NCI-H1436 (cell line): ENCODE measurements at regions not wholly inside any gene's neighbourhood (a gene's known extent, or its start where the extent isn't known, plus 50 kb on each side); places are given as distances from the start of the nearest gene placed in this dataset.

Experiments
- DNase-seq: peaks from one replicate; lab custom pipeline; 2025; lab: John Stamatoyannopoulos, UW

DNA sequence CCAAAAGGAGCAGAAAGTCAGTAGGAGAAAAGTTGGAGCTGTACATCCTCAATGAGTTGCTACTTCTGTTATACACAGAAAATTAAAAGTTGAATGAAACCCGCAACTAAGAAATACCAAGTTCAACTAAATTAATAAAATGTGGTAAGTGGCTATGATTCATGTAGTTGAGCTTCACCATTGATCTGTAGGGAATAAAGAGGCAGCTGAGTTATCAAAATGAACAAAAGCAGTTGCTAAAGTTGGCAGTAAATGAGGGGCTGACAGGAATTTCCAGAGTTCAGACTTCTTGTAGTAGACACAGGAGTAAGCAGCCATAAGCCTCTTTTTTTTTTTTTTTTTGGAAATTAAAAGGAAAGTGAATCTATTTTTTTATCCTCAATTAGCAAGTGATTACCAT is 234.6 kb downstream of the POSTN start:
- DNase-seq: no peak

DNA sequence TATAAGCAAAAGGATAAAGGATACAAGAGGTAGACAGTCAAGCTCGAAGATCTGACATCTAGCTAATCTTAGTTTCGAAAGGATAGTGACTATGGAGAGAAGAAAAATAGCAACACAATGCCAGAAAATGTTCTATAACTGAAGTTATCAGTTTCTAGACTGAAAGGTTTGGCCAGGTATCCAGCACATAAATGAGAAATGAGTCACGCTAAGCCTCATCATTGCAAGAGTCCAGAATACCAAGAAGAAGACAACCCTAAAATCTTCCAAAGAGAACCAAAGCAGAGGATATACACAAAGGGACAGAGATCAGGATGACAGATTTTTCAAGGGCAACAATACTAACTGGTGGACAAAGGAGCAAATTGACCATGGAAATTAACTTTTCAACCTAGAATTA is 237.0 kb downstream of the POSTN start:
- no peak for DNase-seq

DNA sequence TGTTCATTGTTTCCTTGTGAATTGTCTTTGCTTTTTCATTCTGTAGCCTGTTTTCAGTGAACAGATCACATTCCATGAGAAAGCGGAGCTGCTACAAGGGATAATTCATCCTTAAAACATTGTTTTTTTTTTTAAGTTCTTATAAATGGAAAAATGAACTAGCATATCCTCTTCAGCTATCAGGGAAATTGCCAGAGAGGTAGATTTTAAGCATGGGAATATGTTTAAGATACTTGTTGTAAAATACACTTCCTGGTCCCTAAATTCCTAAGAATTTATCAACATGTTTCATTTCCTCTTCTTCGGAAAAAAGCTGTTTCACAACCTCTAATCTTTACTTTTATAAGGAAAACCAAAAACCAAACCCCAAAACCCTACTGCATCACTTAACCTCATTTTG is 238.0 kb downstream of the POSTN start:
- DNase-seq: no peak

DNA sequence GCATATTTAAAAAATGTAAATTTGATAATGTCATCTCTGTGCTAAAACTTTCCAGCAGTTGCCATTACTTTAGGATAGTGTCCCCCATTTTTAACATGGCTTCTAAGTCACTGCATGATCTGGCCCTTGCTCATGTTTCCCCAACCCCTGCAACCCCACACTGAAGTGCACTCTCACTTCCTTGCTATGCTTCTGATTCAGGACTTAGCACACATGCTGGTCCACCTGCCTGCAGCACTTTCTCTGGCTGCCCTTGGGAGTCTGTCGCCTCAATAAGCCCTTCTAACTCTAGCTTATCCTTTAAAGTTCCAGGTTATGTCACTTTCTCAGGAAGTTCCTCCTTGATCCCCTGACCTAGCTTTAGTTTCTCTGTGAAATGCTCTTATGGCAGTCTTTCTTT is 241.0 kb downstream of the POSTN start:
- no peak for DNase-seq

DNA sequence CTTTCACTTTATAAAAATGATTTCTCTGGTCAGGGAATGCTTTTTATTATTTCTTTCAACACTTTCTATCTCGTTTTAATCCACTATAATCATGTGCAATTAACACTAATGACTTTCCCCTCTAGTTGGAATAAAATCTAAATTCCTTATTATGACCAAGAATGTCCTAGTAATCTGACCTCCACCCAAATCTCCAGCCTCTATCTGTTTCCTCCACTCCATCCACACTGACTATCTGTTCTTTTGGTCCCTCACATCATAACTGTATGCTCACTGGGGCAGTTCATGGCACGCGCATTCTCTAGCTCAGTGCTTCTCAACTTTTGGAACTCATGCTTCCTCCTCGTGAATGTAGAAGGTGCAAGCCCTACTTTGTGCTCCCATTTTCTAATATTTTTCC is 244.7 kb downstream of the POSTN start:
- no peak for DNase-seq

DNA sequence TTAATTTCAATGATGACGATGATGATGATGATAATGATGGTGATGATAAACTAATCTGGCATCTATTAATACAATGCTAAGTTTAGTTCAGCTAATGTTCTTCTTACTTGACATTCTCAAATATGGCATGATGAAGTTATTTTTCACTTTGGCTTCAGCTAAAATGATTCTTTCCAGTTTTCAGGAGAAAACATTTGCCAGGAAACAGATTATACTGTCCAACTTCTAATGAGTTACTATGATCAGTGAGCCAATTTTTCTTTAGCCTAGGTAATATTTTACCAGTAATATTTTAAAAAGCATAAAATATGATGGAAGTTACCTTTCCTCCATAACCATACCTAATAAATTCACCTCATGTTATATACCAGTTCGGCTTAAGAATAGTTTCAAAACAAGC is 245.7 kb upstream of the CSNK1A1L start:
- no peak for DNase-seq

DNA sequence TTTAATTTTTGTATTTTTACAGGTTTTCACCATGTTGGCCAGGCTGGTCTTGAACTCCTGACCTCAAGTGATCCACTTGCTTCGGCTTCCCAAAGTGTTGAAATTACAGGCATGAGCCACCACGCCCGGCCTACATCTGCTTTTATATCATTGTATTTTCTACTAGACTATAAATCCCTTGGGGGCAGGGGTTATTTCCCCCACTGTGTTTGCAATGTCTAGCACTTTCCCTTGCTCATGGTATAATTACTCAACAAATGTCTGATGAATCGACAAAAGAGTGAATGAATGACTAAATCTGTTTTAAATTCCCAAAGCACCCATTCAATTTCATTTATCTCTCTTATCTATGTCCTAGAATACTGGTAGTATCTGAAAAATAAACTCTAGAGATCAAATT is 244.5 kb upstream of the CSNK1A1L start:
- no peak for DNase-seq

DNA sequence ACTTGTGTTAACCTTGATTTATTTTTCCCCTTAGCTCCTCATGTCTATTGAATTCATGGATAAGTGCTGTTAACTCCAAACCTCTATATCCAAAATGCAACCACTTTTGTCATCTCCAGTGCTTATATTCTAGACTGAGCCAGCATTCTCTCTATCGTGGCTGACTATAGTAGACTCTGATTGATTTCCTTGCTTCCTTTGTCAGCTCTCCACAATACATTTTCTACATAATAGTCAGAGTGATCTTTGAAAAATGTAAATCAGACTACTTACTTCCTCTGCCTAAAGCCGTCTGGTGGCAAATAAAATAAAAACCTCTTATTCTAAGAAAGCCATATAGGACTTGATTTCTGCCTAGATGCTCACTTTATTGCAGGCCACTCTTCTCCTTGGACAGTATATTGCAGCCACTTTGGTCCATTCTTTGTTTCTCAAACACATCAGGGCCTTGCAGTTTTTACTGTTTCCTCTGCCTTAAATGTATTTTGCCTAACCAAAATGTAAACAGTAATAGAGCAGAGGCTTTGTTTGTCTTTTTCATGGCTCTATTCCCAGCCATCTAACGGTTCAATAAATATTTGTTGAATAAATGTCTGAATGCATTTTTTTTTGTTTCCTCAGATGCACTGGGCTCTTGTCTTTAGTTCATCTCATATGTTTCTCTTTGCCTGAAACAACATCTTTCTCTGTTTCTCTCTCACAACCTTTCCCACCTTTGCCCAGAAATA is 243.6 kb upstream of the CSNK1A1L start:
- no peak for DNase-seq

DNA sequence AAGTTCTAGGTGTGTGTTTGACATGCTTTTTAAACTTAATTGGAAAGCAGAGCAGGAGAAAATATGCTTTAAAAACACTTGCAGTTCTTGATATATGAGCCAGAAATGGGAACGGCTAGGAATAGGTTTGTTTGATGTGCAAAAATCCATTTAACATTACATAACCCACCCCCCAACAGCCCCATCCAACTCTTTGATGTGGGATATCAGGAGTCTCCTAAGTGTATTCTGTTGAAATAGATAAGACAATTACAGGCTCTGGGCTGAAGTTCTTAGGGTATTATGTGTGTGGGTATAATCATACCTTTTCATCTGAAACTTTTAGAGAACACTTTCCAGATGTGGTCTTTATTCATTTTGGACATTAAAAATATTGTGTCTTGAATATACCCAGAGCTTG is 240.4 kb upstream of the CSNK1A1L start:
- no peak for DNase-seq

DNA sequence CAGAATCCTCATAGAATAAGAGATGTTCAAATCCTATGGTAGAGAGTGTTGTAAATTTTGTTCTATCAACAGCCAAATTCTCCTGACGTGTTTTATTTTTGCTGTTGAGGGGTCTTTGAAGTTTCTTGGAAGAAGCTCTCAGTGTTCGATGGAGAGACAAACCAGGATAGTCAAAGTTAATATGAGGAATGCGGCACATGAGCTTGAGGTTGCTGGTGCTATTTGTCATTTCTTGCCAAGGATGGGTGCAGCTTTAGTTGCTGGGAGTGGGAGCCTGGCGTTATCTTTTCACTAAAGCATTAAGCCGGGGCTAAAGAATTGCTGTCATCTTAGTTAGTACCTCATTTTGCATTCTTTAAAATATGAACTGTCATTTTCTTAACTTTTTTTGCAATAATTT is 239.9 kb upstream of the CSNK1A1L start:
- no peak for DNase-seq

DNA sequence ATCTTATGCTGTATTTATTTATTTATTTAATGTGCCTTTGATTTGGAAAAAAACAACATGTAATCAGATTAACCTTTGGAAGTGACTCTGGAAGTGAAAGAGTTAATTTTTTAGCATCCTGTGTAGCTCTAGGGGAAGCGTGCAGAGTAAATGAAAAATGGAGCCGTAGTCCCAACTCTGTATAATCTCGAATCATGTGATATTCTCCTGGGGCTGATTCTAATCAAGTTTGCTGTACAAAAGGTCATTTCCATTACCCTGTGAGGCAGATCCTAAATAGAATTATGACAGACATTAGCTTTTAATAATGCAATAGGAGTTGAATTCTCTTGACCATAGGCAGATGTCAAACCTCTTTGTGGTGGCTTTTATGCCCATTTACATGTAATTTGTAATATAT is 238.6 kb upstream of the CSNK1A1L start:
- DNase-seq: no peak

DNA sequence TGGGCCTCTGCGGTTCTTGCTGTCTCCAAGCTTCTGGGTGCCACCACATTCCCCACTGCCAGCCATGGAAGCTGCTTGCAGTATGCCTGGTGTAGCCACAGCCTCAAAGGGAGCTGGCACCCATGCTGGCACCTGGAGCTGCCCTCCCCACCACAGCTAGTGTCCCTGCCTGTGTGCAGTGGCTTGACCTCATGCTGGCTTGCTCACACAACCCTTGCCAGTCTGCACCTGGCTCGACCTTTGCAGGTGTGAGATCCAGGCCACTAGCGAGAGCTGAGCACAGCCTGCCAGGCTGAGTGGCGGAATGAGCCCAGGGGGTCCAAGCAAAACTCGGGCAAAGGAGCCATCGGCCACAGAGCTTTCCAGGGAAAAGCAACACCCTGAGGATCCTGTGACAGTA is 236.7 kb upstream of the CSNK1A1L start:
- no peak for DNase-seq

DNA sequence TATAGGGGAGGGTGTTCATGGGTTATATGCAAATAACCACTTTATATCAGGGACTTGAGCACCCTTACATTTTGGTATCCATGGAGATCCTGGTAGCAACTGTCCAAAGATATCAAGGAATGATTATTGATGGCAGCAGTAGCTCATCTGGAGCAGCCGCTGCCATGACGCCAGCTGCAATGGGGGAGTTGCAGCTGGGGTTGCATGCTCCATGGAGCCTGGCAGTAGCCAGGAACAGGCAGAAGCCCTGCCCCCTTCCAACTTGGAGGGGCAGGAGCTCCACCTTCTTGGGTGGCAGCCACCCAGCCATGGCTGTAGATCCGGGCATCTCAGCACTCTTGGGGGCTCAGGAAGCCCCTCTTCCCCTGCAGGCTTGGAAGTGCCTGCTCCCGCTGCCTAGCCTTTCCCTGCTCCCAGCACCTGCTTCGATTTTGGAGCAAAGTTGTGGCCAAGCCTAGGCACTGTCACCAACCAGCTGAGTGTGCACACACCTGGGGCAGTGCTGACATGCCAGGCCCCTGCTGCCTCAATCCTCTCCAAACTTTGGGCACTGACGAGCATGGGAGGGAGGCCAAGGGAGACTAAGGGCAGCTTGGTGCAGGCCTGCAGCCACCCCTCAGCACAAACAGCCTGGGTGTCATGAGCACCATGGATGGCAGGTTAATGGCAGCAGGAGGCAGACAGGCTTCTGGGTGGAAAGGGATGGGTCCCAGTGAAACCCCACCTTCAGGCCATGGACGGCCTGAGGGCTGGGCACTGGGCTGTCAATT is 235.6 kb upstream of the CSNK1A1L start:
- no peak for DNase-seq

DNA sequence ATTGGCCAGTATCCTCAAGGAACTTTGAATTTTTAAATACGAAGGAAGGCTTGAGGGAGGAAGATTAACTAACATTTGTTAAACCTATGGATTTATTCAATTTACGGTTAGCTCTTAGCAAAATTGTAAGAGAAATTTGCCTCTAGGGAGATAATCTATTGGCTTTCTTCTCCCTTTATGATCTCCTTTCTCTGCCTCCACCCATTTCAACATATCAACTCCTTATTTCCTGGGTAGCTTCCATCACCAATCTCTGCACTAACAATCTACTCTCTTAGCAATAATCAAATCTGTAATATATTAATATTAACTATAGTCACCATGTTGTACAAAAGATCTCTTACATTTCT is 233.9 kb upstream of the CSNK1A1L start:
- no peak for DNase-seq

DNA sequence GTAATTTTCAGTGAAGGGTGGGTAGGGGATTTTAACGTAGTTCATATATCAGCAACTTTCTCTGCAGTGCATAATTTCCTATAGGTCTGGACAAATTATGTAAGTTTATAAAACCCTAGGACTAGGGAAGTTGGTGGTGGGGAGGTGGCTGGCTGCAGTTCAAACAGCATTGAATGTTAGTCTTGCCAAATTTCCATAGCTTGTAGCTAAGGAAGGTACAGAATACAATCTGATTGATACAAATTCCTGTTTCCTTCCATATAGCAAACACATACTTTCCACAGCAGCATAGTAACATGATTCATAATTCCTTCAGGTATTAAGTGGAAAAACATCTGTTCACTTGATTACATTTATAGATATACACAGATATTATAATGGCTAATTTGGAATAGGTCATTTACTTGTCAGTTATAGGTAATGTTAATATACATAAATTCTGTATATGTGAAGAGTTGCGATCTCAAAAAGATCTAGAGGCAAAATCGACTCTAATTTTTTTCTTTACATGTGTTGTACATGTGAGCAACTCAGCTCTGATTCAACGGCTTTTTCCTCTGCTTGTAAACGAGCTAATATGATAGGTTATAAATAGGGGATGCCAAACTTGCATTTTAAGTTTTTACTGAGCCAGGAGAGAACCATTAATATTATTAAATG is 233.4 kb upstream of the CSNK1A1L start:
- DNase-seq: no peak

DNA sequence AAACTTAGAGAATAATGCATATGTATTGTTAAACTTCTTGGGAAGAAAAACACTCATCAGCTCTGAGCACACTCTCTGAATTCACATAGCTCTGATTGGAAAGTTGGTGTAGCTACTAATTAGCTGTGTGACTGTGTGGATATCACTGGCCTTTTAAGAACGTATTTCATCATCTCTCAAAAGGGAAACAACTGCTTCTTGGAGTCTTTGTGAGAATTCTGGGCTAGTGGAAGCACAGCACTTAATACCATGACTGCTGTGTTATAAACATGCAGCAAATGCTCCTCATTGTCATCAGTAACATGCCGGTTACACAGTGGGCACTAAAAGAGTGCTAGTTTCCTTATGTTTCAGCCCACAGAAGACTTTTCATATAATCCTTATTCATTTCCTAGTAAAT is 220.9 kb upstream of the CSNK1A1L start:
- no peak for DNase-seq

DNA sequence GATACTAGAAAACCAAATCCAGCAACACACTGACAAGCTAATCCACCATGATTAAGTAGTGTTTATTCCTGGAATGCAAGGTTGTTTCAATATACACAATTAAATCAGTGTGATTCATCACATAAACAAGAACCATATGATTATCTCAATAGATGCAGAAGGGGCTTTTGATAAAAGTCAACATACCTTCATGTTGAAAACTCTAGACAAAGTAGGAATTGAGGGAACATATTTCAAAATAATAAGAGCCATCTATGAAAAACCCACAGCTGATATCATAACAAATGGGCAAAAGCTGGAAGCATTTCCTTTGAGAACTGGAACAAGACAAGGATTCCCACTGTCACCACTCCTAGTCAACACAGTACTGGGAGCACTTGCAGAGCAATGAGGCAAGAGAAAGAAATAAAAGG is 213.6 kb upstream of the CSNK1A1L start:
- no peak for DNase-seq

DNA sequence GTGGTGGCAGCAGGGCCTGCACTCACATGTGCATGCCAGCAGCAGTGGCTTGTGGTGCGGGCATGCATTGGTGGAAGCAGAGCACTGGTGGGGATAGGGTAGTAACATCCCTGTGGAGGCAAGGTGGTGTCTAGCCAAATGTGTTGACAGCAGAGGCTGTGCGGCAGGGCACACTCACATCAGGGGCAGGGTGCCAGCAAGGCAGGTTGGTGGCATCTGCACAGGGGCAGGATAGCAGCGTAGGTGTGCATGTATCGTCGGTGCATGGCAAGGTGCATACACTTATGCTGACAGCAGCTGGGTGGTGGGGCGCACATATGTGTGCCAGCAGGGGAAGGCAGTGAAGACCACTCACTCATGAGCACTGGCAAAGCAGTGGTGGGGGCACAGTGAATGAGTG is 211.5 kb upstream of the CSNK1A1L start:
- no peak for DNase-seq

DNA sequence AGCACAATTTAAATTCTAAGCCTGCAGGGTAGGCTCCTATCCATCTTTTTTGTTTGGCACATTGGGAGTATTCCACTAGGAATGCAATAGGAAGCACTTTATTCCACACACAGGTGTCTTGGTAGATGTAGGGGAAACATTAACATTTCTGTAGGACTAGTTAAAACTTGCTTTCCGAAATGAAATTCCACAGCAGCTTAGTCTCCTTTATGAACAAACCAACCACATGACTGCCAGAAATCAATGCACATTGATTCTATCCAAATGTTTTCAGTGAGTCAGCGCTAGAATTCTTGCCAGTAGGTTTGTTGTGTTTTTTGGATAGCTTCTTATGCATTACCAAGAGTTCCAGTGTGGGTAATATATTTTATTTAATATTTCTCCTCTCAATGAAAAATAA is 207.9 kb upstream of the CSNK1A1L start:
- DNase-seq: no peak

DNA sequence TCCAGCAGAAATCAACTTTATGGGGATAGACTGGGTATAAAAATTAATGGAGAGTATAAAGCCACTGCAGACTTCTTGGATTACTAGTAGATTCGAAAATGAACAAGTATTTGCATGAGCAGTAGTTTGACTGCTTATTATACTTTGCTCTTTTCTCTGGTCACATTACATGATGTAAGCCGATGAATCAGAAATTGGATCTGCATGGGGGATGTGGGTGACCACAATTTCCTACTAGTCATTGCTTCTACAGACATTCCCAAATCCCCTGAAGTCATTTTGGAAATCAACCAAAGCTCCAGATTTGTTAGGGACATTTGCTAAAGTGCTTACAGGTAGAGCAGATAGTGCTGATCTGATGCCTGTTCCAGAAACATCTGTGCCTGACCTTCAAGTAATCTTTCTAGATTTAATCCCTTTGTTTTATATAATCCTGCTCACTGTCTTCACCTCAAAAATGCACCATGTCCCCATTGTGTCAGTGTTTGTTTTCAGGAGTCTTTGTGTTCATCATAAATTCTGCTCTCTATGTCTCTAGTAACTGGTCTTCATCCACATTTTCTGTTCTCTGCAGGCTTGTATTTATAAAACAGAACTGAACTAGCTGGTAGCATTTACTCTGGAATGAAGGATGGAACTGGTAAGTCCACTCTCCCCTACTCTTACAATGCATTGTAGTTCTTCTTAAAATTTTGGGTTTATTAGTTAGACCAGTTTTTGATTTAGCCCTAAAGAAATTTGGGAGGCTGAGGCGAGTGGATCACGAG is 201.5 kb upstream of the CSNK1A1L start:
- DNase-seq: no peak

DNA sequence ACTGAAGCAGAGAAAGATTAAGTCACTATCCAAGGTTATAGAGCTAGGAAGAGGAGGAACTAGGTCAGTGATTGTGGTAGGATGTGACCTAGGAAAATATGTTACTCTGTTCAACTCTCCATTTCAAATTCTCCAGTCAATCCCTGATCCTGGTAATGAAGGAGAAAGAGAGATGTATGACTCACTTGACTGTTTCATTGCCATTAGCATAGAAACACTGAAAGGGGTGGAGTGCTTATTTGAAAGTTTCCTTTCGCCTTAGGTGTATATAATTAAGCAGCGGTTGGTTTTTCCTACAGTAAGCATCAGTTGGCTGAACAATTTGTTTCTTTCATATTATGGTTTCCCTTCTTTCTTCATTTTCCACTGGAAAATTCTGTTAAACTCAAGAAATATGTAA is 198.1 kb upstream of the CSNK1A1L start:
- no peak for DNase-seq

DNA sequence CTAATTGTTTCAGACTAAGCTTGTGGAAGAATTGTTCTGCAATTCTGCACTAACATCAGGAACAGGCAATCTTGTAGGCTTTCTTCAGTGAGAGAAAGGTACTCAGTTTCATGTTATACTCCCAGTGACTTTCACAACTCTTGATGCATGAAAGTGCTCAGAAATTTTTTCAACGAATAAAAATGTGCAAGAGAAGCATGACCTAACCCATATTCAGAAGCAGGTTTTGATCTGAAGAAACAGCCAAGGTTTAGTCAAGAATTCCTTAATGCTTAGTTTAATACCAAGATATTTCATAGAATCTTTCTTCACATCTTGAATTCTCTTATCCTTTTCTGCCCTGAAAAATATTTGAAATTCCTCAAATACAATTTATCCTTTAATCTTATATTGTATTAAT is 197.2 kb upstream of the CSNK1A1L start:
- DNase-seq: no peak

DNA sequence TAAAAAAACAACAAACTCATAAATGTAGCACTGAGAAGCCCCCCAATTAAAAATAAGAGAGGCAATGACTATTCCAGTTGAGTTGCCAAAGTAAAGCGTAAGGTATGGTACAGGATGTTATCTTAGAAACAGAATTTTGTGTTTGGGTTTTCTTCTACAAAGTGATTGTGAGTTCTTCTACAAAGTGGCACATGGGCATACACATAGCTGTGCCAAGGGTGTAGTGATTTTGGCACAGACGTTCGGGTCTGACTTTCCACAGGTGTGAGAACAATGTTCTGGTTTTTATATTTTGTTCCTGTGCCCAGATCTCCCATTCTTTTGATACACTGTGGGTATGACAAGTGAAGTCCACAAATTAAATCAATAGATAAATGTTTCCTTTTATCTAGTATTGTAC is 190.1 kb upstream of the CSNK1A1L start:
- DNase-seq: no peak
